Heart left ventricle (tissue), 13 donors: ENCODE measurements at regions not wholly inside any gene's neighbourhood (a gene's known extent, or its start where the extent isn't known, plus 50 kb on each side); places are given as distances from the start of the nearest gene placed in this dataset.

Source experiments
- CTCF ChIP-seq, 12 donors: fragments of 200-600 bp; sonication (generic) in 4 of 12; IDR thresholded peaks; one replicate each; pipeline versions ENCODE4 v1.5.0 to v1.8.0; 2018 to 2022; ENCODE audit warnings: antibody characterized with exemption in 12 of 12, mild to moderate bottlenecking in 5 of 12
- POLR2A ChIP-seq, 2 donors: fragments of 450-650 bp; IDR thresholded peaks; one replicate each; pipeline ENCODE4 v1.6.1; 2017; ENCODE audit warnings: antibody characterized with exemption in 2 of 2, mild to moderate bottlenecking in 2 of 2, moderate library complexity in 2 of 2
- donor health status: ischemic (EF 13 %, LVEDD 7.1; RV severe dilation, severe dysfunction).
- donor health status: DM: no; HTN: yes; CAD: no.
- donor health status: DM: no; HTN: no; CAD: no.
- donor health status: ischemic (EF 25% LVEDD 6.9; RV normal size, moderate dysfunction).
- donor health status: ischemic (EF 25% LVEDD 5.7; RV mildly dilated, moderate dysfunction).
- donor health status: ischemic (EF 35%, LVEDD 5.7; RV mildly dilated, moderate dysfunction).
- donor health status: nonischemic (EF 11% LVEDD 7.7; RV severe dilation, severe dysfunction).
- donor health status: DM: yes; HTN: yes; CAD: no.
- donor health status: PGD.
- donor health status: ischemic (EF 29% LVEDD 5.4; RV normal size, mild dysfunction).
- donor health status: nonischemic (EF 23%, LVEDD 6.1; RV moderate dilation, normal function).

DNA sequence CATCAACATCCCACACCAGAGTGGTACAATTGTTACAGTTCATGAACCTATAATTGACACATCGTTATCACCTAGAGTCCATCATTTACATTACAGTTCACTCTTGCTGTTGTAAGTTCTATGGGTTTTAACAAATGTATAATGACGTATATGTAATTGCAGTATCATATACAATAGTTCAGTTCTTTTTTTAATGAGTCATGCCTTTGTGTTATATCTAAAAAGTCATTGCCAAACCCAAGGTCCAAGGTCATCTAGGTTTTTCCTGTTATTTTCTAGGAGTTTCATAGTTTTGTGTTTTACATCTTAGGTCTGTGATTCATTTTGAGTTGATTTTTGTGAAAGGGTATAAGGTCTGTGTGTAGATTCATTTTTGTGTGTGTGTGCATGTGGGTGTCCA lies 160.9 kb upstream of the GALNT15 start:
- no peak for TF ChIP-seq CTCF (IDR thresholded peaks at IDR 0.05)
- TF ChIP-seq POLR2A (IDR thresholded peaks at IDR 0.05) = no peak
